Keratinocyte (primary cell): ENCODE measurements at regions not wholly inside any gene's neighbourhood (a gene's known extent, or its start where the extent isn't known, plus 50 kb on each side); places are given as distances from the start of the nearest gene placed in this dataset.

ENCODE experiments used
- CTCF ChIP-seq, 3 experiments: IDR thresholded peaks in 1 of 3; conservative IDR thresholded peaks in 1 of 3; optimal IDR thresholded peaks in 1 of 3; 2 replicates in 2 of 3; 3 replicates in 1 of 3; pipeline versions ENCODE3 to v1.5.1; 2011; ENCODE audit warnings: low read length in 3 of 3, mild to moderate bottlenecking in 3 of 3, moderate library complexity in 2 of 3, control low read depth in 1 of 3, inconsistent platforms in 1 of 3; ENCODE audit not compliant: insufficient read depth in 2 of 3; ENCODE audit errors: extremely low read depth in 1 of 3
- EZH2 ChIP-seq: IDR thresholded peaks from one replicate; pipeline ENCODE4 v1.6.1; 2012; ENCODE audit warnings: inconsistent platforms, mild to moderate bottlenecking, low read length, moderate library complexity

GRCh38 chr10:3375505-3375904 lies 202.9 kb upstream of the PITRM1 start:
- TF ChIP-seq CTCF (optimal IDR thresholded peaks at IDR 0.05 in 1 of 3, IDR thresholded peaks at IDR 0.05 in 1 of 3, conservative IDR thresholded peaks at IDR 0.05 in 1 of 3; ENCODE audit: extremely low read depth in 1 of 3, insufficient read depth in 2 of 3, low read length in 3 of 3) (no peak), EZH2 (no peak)
